Activated CD8-positive, alpha-beta T cell treated with anti-CD3 and anti-CD28 coated beads for 36 hours (primary cell): ENCODE measurements at regions not wholly inside any gene's neighbourhood (a gene's known extent, or its start where the extent isn't known, plus 50 kb on each side); places are given as distances from the start of the nearest gene placed in this dataset.

ENCODE experiments used
- ATAC-seq: fragments of 200-7000 bp; cut with Tn5 transposase; one replicate; pipeline ENCODE4 v1.10.0; 2021; ENCODE audit warnings: mild to moderate bottlenecking, moderate library complexity
- CTCF ChIA-PET: fragments of 350-600 bp; sonication (Branson Sonifier 250); formaldehyde crosslinking; loops from one replicate; lab custom pipeline; 2021; ENCODE audit warnings: antibody characterized with exemption; lab: Charles Lee
- POLR2A ChIA-PET: fragments of 350-600 bp; sonication (Branson Sonifier 250); formaldehyde crosslinking; loops from one replicate; lab custom pipeline; 2021; ENCODE audit warnings: antibody characterized with exemption; lab: Charles Lee
- DNase-seq: peaks from one replicate; pipeline ENCODE4 v3.0.0-alpha.2; 2020
- H3K27ac Mint-ChIP-seq: one replicate; pipeline ENCODE4 v1.8.0; 2021; ENCODE audit warnings: mild to moderate bottlenecking, mixed read lengths
- H3K27me3 Mint-ChIP-seq: one replicate; pipeline ENCODE4 v1.8.0; 2021; ENCODE audit warnings: mixed read lengths
- H3K36me3 Mint-ChIP-seq: one replicate; pipeline ENCODE4 v1.8.0; 2021; ENCODE audit warnings: low read depth, mixed read lengths
- H3K4me1 Mint-ChIP-seq: one replicate; pipeline ENCODE4 v1.8.0; 2021; ENCODE audit warnings: low read depth, mixed read lengths
- H3K4me3 Mint-ChIP-seq: one replicate; pipeline ENCODE4 v1.8.0; 2021; ENCODE audit warnings: mild to moderate bottlenecking, moderate library complexity, mixed read lengths
- H3K9me3 Mint-ChIP-seq: one replicate; pipeline ENCODE4 v1.8.0; 2021; ENCODE audit warnings: mixed read lengths
- CTCF ChIP-seq: fragments of 200-600 bp; IDR thresholded peaks from one replicate; pipeline ENCODE4 v1.8.0; 2022; ENCODE audit warnings: antibody characterized with exemption, mild to moderate bottlenecking
- intact Hi-C: fragments of 100-400 bp; cut with micrococcal nuclease; formaldehyde crosslinking; loops from one replicate; pipeline ENCODE4 v1.10.0; 2022

GRCh38 chr2:489084-489483 lies 188.1 kb downstream of the TMEM18 start:
- Mint-ChIP-seq H3K27me3 (peaks cover 2% of the 10 kb centered on the region), H3K4me1 (no peaks in the 10 kb centered on the region), H3K36me3 (no peaks in the 10 kb centered on the region), H3K9me3 (no peaks in the 10 kb centered on the region), H3K27ac (no peak overlapping the region), H3K4me3 (no peak overlapping the region)
- intact Hi-C loops: no loop called here
- DNase-seq: no peak
- no peak for TF ChIP-seq CTCF
- ChIA-PET CTCF (no interaction called here), POLR2A (no interaction called here)
- no peak for ATAC-seq

- Mint-ChIP-seq H3K4me3 (no peak overlapping the region), H3K4me1 (no peaks in the 10 kb centered on the region), H3K36me3 (no peaks in the 10 kb centered on the region), H3K27ac (no peak overlapping the region), H3K27me3 (peaks cover 2% of the 10 kb centered on the region), H3K9me3 (no peaks in the 10 kb centered on the region)
- ChIA-PET CTCF (no interaction called here), POLR2A (no interaction called here)
- intact Hi-C loops: no loop called here
- ATAC-seq: no peak
- DNase-seq: no peak
- no peak for TF ChIP-seq CTCF
Observed at GRCh38 chr2:487186-488079, 189.8 kb downstream of the TMEM18 start.

GRCh38 chr2:486371-486770 lies 190.8 kb downstream of the TMEM18 start:
- Mint-ChIP-seq H3K27me3 (no peaks in the 10 kb centered on the region), H3K36me3 (no peaks in the 10 kb centered on the region), H3K4me3 (no peak overlapping the region), H3K9me3 (no peaks in the 10 kb centered on the region), H3K4me1 (no peaks in the 10 kb centered on the region), H3K27ac (no peak overlapping the region)
- POLR2A ChIA-PET: no interaction called here
- intact Hi-C loops: no loop called here
- ATAC-seq (no peak), DNase-seq (no peak)
- CTCF ChIA-PET: no interaction called here
- TF ChIP-seq CTCF: no peak

- ChIA-PET POLR2A (no interaction called here), CTCF (no interaction called here)
- Mint-ChIP-seq H3K9me3 (no peaks in the 10 kb centered on the region), H3K4me1 (no peaks in the 10 kb centered on the region), H3K4me3 (no peak overlapping the region), H3K27ac (no peak overlapping the region), H3K36me3 (no peaks in the 10 kb centered on the region), H3K27me3 (no peaks in the 10 kb centered on the region)
- intact Hi-C loops: no loop called here
- no peak for DNase-seq
- ATAC-seq: no peak
- no peak for TF ChIP-seq CTCF
Observed at GRCh38 chr2:481388-481787, 193.5 kb upstream of the ALKAL2 start.

GRCh38 chr2:479490-480176 lies 191.7 kb upstream of the ALKAL2 start:
- intact Hi-C loops: no loop called here
- Mint-ChIP-seq H3K27ac (no peak overlapping the region), H3K36me3 (no peaks in the 10 kb centered on the region), H3K4me3 (no peak overlapping the region), H3K9me3 (no peaks in the 10 kb centered on the region), H3K27me3 (no peaks in the 10 kb centered on the region), H3K4me1 (no peaks in the 10 kb centered on the region)
- TF ChIP-seq CTCF: no peak
- ChIA-PET CTCF (interaction anchor here (0.8 to 1.1 kb wide), 2 partner anchors 13 to 21 kb away, joined by 3 to 4 read pairs; no protein-coding TSS in a partner anchor), POLR2A (no interaction called here)
- DNase-seq: no peak
- ATAC-seq: no peak
